Spleen (tissue), 11 donors: ENCODE measurements at regions not wholly inside any gene's neighbourhood (a gene's known extent, or its start where the extent isn't known, plus 50 kb on each side); places are given as distances from the start of the nearest gene placed in this dataset.

ENCODE experiments used
- DNase-seq: peaks from one replicate; pipeline ENCODE4 v3.0.0-alpha.2; 2020
- H3K27ac ChIP-seq, 8 donors: fragments of 200-600 bp; sonication (generic) in 7 of 8; 1 replicate in 4 of 8; 2 replicates in 4 of 8; pipeline versions ENCODE4 v1.5.0 to v1.8.0; 2016 to 2021; ENCODE audit warnings: inconsistent platforms in 4 of 8, mild to moderate bottlenecking in 4 of 8, moderate library complexity in 1 of 8
- H3K27me3 ChIP-seq, 7 donors: fragments of 200-600 bp; sonication (generic) in 6 of 7; replicated peaks in 1 of 7; 1 replicate in 4 of 7; 2 replicates in 3 of 7; pipeline versions ENCODE4 v1.5.0 to v1.8.0; 2016 to 2021; ENCODE audit warnings: inconsistent platforms in 3 of 7, mild to moderate bottlenecking in 1 of 7
- H3K36me3 ChIP-seq, 6 donors: fragments of 200-600 bp; sonication (generic) in 5 of 6; 1 replicate in 4 of 6; 2 replicates in 2 of 6; pipeline versions ENCODE4 v1.5.0 to v1.8.0; 2016 to 2021; ENCODE audit warnings: inconsistent platforms in 2 of 6
- H3K4me1 ChIP-seq, 6 donors: fragments of 200-600 bp; sonication (generic) in 5 of 6; 1 replicate in 3 of 6; 2 replicates in 3 of 6; pipeline versions ENCODE4 v1.5.0 to v1.8.0; 2016 to 2021; ENCODE audit warnings: inconsistent platforms in 3 of 6
- H3K4me3 ChIP-seq, 8 donors: fragments of 200-600 bp; sonication (generic) in 7 of 8; 1 replicate in 4 of 8; 2 replicates in 4 of 8; pipeline versions ENCODE4 v1.5.0 to v1.8.0; 2016 to 2021; ENCODE audit warnings: inconsistent platforms in 4 of 8, mild to moderate bottlenecking in 4 of 8, moderate library complexity in 2 of 8
- H3K9me3 ChIP-seq, 8 donors: fragments of 200-600 bp; sonication (generic) in 7 of 8; 1 replicate in 4 of 8; 2 replicates in 4 of 8; pipeline versions ENCODE4 v1.5.0 to v1.8.0; 2016 to 2021; ENCODE audit warnings: inconsistent platforms in 4 of 8
- CTCF ChIP-seq, 11 experiments: fragments of 200-600 bp in 7 of 11; fragments of 450-650 bp in 4 of 11; sonication (generic) in 4 of 11; IDR thresholded peaks in 8 of 11; conservative IDR thresholded peaks in 3 of 11; 1 replicate in 7 of 11; 2 replicates in 4 of 11; pipeline versions ENCODE4 v1.4.0 to v1.8.0; 2016 to 2021; ENCODE audit warnings: antibody characterized with exemption in 11 of 11, inconsistent platforms in 4 of 11, mild to moderate bottlenecking in 1 of 11
- POLR2A ChIP-seq, 3 donors: fragments of 450-650 bp; IDR thresholded peaks; one replicate each; pipeline ENCODE4 v1.5.1; 2017; ENCODE audit warnings: antibody characterized with exemption in 3 of 3, mild to moderate bottlenecking in 1 of 3
- POLR2AphosphoS5 ChIP-seq, 3 donors: sonication (generic); formaldehyde crosslinking; IDR thresholded peaks; one replicate each; pipeline ENCODE4 v1.5.1; 2017; ENCODE audit warnings: antibody characterized with exemption in 3 of 3
- WGBS, 5 donors: extraction: QIAGEN DNeasy Blood & Tissue Kit in 3 of 5; methylation state at CpG; one replicate each; pipeline versions ENCODE4 v1.1.5 to v1.1.7; 2013 to 2018; 5-methylcytosine and 5-hydroxymethylcytosine counted together
- intact Hi-C: fragments of 100-400 bp; cut with DNase I; formaldehyde crosslinking; loops from one replicate; pipeline ENCODE4 v1.15.0; 2023; ENCODE audit warnings: low total_unique reads
- donor health status: healthy with polysubstance abuse.
- donor health status: DM: no; HTN: no; CAD: no; lungs with moderate emphysema.
- donor health status: DM: no; HTN: no; CAD: no.
- donor health status: Bipolar disorder and iron deficiency.
- donor health status: healthy.
- donor health status: DM: no; HTN: no; CAD: no.
- donor health status: DM: yes; HTN: yes; CAD: no.

DNA sequence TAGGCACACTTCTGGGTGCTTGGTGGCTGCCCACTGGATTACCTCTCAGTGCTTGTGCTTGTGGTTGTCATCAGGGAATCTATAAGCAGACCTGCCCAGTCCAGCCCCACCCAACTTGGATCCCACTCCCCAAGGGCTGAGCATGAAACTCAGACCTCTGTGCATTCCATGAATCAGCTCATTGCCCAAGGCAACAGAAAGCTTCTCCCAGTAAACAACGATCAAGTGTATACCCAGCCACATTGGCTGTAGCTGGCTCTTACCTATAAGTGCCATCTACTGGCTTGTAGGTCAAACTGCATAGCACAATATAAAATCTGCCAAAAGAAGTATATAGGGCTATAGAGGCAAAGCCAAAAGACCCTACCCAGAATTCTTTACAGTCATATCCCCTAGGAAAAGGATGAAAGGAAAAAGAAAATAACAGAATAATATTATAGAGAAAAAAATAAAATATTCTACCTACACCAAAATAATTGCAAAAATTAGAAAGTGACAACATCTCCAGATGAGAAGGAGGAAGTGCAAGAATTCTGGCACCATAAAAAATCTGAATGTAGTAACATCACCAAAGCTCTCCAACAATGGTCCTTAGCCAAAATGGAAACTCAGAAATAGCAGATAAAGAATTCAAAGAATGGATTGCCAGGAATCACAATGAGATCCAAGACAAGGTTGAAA lies 321.0 kb upstream of the TRPC7 start:
- Histone ChIP-seq H3K27me3 (no peaks in the 10 kb centered on the region), H3K9me3 (peaks cover 4 to 61% (median 48%) of the 10 kb centered on the region in 8 donors), H3K4me1 (no peaks in the 10 kb centered on the region), H3K4me3 (no peak overlapping the region), H3K36me3 (no peaks in the 10 kb centered on the region), H3K27ac (no peak overlapping the region)
- DNase-seq: no peak
- WGBS, 5 donors: 24 to 53% (median 32%) methylated on average over 1 of the region's 1 CpG
- intact Hi-C loops: no loop called here
- TF ChIP-seq CTCF (IDR thresholded peaks at IDR 0.05 in 8 of 11, conservative IDR thresholded peaks at IDR 0.05 in 3 of 11): peak in 1 of 11 experiments; percentile 18
- no peak for TF ChIP-seq POLR2AphosphoS5 (IDR thresholded peaks at IDR 0.05)
- no peak for TF ChIP-seq POLR2A (IDR thresholded peaks at IDR 0.05)

DNA sequence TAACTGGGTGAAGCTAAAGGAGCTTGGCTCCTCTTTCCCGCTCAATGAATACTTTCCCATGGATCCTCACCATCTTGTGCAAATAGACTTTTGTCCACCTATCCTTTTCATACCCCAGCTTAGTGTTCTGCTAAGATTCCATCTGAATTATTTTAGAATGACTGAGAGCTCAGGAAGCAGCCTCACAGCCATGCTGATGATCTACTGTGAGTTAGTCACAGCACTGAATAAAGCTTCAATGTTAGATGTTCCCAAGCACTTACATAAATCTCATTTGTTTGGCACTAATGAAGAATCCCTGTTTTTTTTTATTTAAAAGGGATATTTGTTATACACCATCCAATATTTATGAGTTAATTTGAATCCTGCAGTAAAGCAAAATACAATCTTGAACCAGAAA lies 317.6 kb upstream of the TRPC7 start:
- Histone ChIP-seq H3K27ac (no peak overlapping the region), H3K4me3 (no peak overlapping the region), H3K4me1 (no peaks in the 10 kb centered on the region), H3K27me3 (no peaks in the 10 kb centered on the region), H3K36me3 (no peaks in the 10 kb centered on the region), H3K9me3 (peaks cover 0 to 40% (median 21%) of the 10 kb centered on the region in 8 donors)
- intact Hi-C loops: no loop called here
- WGBS, 5 donors: 0 to 97% (median 0%) methylated on average over 1 of the region's 1 CpG; no CpG with 5 or more reads in 2 of the 5 donors
- TF ChIP-seq CTCF (IDR thresholded peaks at IDR 0.05 in 8 of 11, conservative IDR thresholded peaks at IDR 0.05 in 3 of 11) (no peak), POLR2A (IDR thresholded peaks at IDR 0.05) (no peak), POLR2AphosphoS5 (IDR thresholded peaks at IDR 0.05) (no peak)
- no peak for DNase-seq

- Histone ChIP-seq H3K9me3 (peaks cover 0 to 10% (median 0%) of the 10 kb centered on the region in 8 donors), H3K4me1 (no peaks in the 10 kb centered on the region), H3K27ac (no peak overlapping the region), H3K4me3 (no peak overlapping the region), H3K36me3 (no peaks in the 10 kb centered on the region), H3K27me3 (no peaks in the 10 kb centered on the region)
- WGBS, 5 donors: 73 to 86% (median 77%) methylated on average over 9 of the region's 9 CpGs
- DNase-seq: no peak
- TF ChIP-seq POLR2AphosphoS5 (IDR thresholded peaks at IDR 0.05): no peak
- TF ChIP-seq CTCF (IDR thresholded peaks at IDR 0.05 in 8 of 11, conservative IDR thresholded peaks at IDR 0.05 in 3 of 11): no peak
- TF ChIP-seq POLR2A (IDR thresholded peaks at IDR 0.05): no peak
- intact Hi-C loops: no loop called here
Measured at GRCh38 chr5:136679233-136679632, 313.9 kb upstream of the TRPC7 start.

- no peak for DNase-seq
- no peaks in the 10 kb centered on the region for H3K36me3 ChIP-seq
- no peaks in the 10 kb centered on the region for H3K4me1 ChIP-seq
- intact Hi-C loops: no loop called here
- no peak overlapping the region for H3K4me3 ChIP-seq
- peaks cover 0 to 6% (median 0%) of the 10 kb centered on the region in 8 donors for H3K9me3 ChIP-seq
- no peaks in the 10 kb centered on the region for H3K27me3 ChIP-seq
- no peak overlapping the region for H3K27ac ChIP-seq
- TF ChIP-seq CTCF (IDR thresholded peaks at IDR 0.05 in 8 of 11, conservative IDR thresholded peaks at IDR 0.05 in 3 of 11) (no peak), POLR2AphosphoS5 (IDR thresholded peaks at IDR 0.05) (no peak), POLR2A (IDR thresholded peaks at IDR 0.05) (no peak)
- WGBS, 5 donors: 83 to 93% (median 85%) methylated on average over 3 of the region's 3 CpGs
Measured at GRCh38 chr5:136677217-136677616, 311.9 kb upstream of the TRPC7 start.
